ENCODE measurements at regions not wholly inside any gene's neighbourhood (a gene's known extent, or its start where the extent isn't known, plus 50 kb on each side); places are given as distances from the start of the nearest gene placed in this dataset.

DNA sequence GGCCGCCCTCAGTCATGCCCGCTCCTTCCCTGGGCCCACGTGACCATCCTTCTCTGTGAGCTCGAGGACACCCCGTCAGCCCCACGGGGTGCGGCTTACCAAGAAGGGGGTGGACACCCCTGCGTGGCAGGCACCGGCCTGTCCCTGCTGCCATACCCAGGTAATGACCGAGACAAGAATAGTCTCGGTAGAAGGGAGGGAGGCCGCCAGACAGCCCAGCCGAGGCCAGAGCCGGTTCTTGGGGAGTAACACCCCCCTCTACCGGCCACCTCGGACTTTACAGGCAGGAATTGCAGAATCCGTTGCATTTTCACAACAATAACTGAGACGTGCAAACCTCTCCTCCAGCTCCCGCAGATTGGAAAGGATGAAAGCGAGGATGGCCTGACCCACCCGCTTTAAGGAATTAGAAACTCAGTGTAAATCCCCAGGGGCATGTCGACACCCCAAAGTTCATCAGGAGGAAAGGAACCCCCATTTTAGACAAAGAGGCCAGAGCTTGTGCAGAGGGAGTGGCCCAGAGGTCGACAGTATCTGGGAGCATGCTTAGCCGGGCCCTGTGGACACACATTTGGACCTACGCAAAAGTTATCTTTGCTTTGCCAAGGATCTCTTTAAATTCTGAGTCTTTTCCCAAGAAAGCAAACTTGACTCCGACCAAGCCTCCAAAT, 60.1 kb upstream of the GLI2 start (continued):
- no peak for TF ChIP-seq ZNF563 (CRISPR knock-in tag; IDR thresholded peaks at IDR 0.05)
- peak; percentile 44; the same call in 1 of the 2 replicates for TF ChIP-seq MED1 (CRISPR knock-in tag; IDR thresholded peaks at IDR 0.05)
- TF ChIP-seq CBX5 (CRISPR knock-in tag; IDR thresholded peaks at IDR 0.05; ENCODE audit: borderline replicate concordance): no peak
- 0 out of 2 replicates have a peak, but pooled peaks have one; percentile 39 for TF ChIP-seq ZNF598 (CRISPR knock-in tag; IDR thresholded peaks at IDR 0.05; ENCODE audit: borderline replicate concordance)
- TF ChIP-seq ZBTB21 (CRISPR knock-in tag; IDR thresholded peaks at IDR 0.05): no peak
- TF ChIP-seq ZNF329 (CRISPR knock-in tag; IDR thresholded peaks at IDR 0.05; ENCODE audit: low read depth): no peak
- TF ChIP-seq, protein P1, sequence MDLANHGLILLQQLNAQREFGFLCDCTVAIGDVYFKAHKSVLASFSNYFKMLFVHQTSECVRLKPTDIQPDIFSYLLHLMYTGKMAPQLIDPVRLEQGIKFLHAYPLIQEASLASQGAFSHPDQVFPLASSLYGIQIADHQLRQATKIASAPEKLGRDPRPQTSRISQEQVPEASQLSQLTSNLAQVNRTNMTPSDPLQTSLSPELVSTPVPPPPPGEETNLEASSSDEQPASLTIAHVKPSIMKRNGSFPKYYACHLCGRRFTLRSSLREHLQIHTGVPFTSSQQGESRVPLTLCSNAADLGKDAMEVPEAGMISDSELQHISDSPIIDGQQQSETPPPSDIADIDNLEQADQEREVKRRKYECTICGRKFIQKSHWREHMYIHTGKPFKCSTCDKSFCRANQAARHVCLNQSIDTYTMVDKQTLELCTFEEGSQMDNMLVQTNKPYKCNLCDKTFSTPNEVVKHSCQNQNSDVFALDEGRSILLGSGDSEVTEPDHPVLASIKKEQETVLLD (CRISPR knock-in tag; IDR thresholded peaks at IDR 0.05; ENCODE audit: low read depth): no peak
- no peak for TF ChIP-seq NFATC3 (CRISPR knock-in tag; IDR thresholded peaks at IDR 0.05)
- TF ChIP-seq, protein P2, sequence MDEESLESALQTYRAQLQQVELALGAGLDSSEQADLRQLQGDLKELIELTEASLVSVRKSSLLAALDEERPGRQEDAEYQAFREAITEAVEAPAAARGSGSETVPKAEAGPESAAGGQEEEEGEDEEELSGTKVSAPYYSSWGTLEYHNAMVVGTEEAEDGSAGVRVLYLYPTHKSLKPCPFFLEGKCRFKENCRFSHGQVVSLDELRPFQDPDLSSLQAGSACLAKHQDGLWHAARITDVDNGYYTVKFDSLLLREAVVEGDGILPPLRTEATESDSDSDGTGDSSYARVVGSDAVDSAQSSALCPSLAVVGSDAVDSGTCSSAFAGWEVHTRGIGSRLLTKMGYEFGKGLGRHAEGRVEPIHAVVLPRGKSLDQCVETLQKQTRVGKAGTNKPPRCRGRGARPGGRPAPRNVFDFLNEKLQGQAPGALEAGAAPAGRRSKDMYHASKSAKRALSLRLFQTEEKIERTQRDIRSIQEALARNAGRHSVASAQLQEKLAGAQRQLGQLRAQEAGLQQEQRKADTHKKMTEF (CRISPR knock-in tag; IDR thresholded peaks at IDR 0.05): 0 out of 2 replicates have a peak, but pooled peaks have one; percentile 25
- TF ChIP-seq NFKB2 (CRISPR knock-in tag; IDR thresholded peaks at IDR 0.05; ENCODE audit: borderline replicate concordance): peak; percentile 73; the same call in 1 of the 2 replicates
- TF ChIP-seq FOXJ3 (CRISPR knock-in tag; IDR thresholded peaks at IDR 0.05; ENCODE audit: borderline replicate concordance): no peak
- TF ChIP-seq HIVEP1 (CRISPR knock-in tag; IDR thresholded peaks at IDR 0.05): no peak
- TF ChIP-seq, protein P3, sequence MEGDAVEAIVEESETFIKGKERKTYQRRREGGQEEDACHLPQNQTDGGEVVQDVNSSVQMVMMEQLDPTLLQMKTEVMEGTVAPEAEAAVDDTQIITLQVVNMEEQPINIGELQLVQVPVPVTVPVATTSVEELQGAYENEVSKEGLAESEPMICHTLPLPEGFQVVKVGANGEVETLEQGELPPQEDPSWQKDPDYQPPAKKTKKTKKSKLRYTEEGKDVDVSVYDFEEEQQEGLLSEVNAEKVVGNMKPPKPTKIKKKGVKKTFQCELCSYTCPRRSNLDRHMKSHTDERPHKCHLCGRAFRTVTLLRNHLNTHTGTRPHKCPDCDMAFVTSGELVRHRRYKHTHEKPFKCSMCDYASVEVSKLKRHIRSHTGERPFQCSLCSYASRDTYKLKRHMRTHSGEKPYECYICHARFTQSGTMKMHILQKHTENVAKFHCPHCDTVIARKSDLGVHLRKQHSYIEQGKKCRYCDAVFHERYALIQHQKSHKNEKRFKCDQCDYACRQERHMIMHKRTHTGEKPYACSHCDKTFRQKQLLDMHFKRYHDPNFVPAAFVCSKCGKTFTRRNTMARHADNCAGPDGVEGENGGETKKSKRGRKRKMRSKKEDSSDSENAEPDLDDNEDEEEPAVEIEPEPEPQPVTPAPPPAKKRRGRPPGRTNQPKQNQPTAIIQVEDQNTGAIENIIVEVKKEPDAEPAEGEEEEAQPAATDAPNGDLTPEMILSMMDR (CRISPR knock-in tag; IDR thresholded peaks at IDR 0.05): peak; percentile 93
- no peak for TF ChIP-seq HNRNPL (IDR thresholded peaks at IDR 0.05; ENCODE audit: low read depth, low read length)
- TF ChIP-seq FOSL2 (CRISPR knock-in tag; IDR thresholded peaks at IDR 0.05): no peak
- TF ChIP-seq ZSCAN25 (CRISPR knock-in tag; IDR thresholded peaks at IDR 0.05): 0 out of 2 replicates have a peak, but pooled peaks have one; percentile 50
- TF ChIP-seq, protein P4, sequence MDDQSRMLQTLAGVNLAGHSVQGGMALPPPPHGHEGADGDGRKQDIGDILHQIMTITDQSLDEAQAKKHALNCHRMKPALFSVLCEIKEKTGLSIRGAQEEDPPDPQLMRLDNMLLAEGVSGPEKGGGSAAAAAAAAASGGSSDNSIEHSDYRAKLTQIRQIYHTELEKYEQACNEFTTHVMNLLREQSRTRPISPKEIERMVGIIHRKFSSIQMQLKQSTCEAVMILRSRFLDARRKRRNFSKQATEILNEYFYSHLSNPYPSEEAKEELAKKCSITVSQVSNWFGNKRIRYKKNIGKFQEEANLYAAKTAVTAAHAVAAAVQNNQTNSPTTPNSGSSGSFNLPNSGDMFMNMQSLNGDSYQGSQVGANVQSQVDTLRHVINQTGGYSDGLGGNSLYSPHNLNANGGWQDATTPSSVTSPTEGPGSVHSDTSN (CRISPR knock-in tag; IDR thresholded peaks at IDR 0.05; ENCODE audit: borderline replicate concordance): no peak
- TF ChIP-seq ZFP36L1 (CRISPR knock-in tag; IDR thresholded peaks at IDR 0.05): no peak
- TF ChIP-seq ZNF775 (CRISPR knock-in tag; IDR thresholded peaks at IDR 0.05; ENCODE audit: borderline replicate concordance): no peak
- TF ChIP-seq, protein P5, sequence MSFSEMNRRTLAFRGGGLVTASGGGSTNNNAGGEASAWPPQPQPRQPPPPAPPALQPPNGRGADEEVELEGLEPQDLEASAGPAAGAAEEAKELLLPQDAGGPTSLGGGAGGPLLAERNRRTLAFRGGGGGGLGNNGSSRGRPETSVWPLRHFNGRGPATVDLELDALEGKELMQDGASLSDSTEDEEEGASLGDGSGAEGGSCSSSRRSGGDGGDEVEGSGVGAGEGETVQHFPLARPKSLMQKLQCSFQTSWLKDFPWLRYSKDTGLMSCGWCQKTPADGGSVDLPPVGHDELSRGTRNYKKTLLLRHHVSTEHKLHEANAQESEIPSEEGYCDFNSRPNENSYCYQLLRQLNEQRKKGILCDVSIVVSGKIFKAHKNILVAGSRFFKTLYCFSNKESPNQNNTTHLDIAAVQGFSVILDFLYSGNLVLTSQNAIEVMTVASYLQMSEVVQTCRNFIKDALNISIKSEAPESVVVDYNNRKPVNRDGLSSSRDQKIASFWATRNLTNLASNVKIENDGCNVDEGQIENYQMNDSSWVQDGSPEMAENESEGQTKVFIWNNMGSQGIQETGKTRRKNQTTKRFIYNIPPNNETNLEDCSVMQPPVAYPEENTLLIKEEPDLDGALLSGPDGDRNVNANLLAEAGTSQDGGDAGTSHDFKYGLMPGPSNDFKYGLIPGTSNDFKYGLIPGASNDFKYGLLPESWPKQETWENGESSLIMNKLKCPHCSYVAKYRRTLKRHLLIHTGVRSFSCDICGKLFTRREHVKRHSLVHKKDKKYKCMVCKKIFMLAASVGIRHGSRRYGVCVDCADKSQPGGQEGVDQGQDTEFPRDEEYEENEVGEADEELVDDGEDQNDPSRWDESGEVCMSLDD (CRISPR knock-in tag; IDR thresholded peaks at IDR 0.05; ENCODE audit: borderline replicate concordance): 0 out of 2 replicates have a peak, but pooled peaks have one; percentile 36
- TF ChIP-seq JUN (CRISPR knock-in tag; IDR thresholded peaks at IDR 0.05): no peak
- no peak for TF ChIP-seq JDP2 (CRISPR knock-in tag; IDR thresholded peaks at IDR 0.05; ENCODE audit: borderline replicate concordance)
